Sigmoid colon (tissue), 6 donors: ENCODE measurements at regions not wholly inside any gene's neighbourhood (a gene's known extent, or its start where the extent isn't known, plus 50 kb on each side); places are given as distances from the start of the nearest gene placed in this dataset.

Experiments
- DNase-seq: peaks from one replicate; pipeline ENCODE4 v3.0.0-alpha.2; 2019
- H3K27ac ChIP-seq, 4 donors: fragments of 200-600 bp; sonication (generic); one replicate each; pipeline ENCODE4 v1.5.1; 2016 to 2019; ENCODE audit warnings: mild to moderate bottlenecking in 1 of 4
- H3K27me3 ChIP-seq, 3 donors: fragments of 200-600 bp; sonication (generic); one replicate each; pipeline ENCODE4 v1.5.1; 2019; ENCODE audit warnings: mild to moderate bottlenecking in 1 of 3
- H3K36me3 ChIP-seq, 4 donors: fragments of 200-600 bp; sonication (generic); one replicate each; pipeline ENCODE4 v1.5.1; 2016 to 2019
- H3K4me1 ChIP-seq, 4 donors: fragments of 200-600 bp; sonication (generic); one replicate each; pipeline ENCODE4 v1.5.1; 2017 to 2019
- H3K4me3 ChIP-seq, 4 donors: fragments of 200-600 bp; sonication (generic); one replicate each; pipeline ENCODE4 v1.5.1; 2017 to 2019; ENCODE audit warnings: mild to moderate bottlenecking in 2 of 4, moderate library complexity in 1 of 4
- H3K9me3 ChIP-seq, 4 donors: fragments of 200-600 bp in 3 of 4; sonication (generic) in 3 of 4; one replicate each; pipeline versions ENCODE4 v1.5.1 to v1.6.1; 2013 to 2019
- CTCF ChIP-seq, 4 experiments: fragments of 450-650 bp in 3 of 4; fragments of 200-600 bp in 1 of 4; IDR thresholded peaks; one replicate each; pipeline ENCODE4 v1.5.1; 2016 to 2019; ENCODE audit warnings: antibody characterized with exemption in 4 of 4, mild to moderate bottlenecking in 3 of 4, moderate library complexity in 2 of 4
- EP300 ChIP-seq, 4 donors: sonication (generic); formaldehyde crosslinking; IDR thresholded peaks; one replicate each; pipeline ENCODE4 v1.6.1; 2017; ENCODE audit warnings: antibody characterized with exemption in 4 of 4
- POLR2A ChIP-seq, 2 donors: fragments of 450-650 bp; IDR thresholded peaks; one replicate each; pipeline ENCODE4 v1.6.1; 2016; ENCODE audit warnings: antibody characterized with exemption in 2 of 2, mild to moderate bottlenecking in 2 of 2, moderate library complexity in 2 of 2
- POLR2AphosphoS5 ChIP-seq, 4 donors: sonication (generic); formaldehyde crosslinking; IDR thresholded peaks; one replicate each; pipeline ENCODE4 v1.6.1; 2017; ENCODE audit warnings: antibody characterized with exemption in 4 of 4
- WGBS, 2 donors: extraction: QIAGEN DNeasy Blood & Tissue Kit; methylation state at CpG; one replicate each; pipeline ENCODE4 v1.1.7; 2013; 5-methylcytosine and 5-hydroxymethylcytosine counted together
- intact Hi-C: fragments of 100-400 bp; cut with DNase I; formaldehyde crosslinking; loops from one replicate; pipeline ENCODE4 v1.15.1; 2023
- donor health status: healthy with polysubstance abuse.
- donor health status: healthy.

- no peak overlapping the region for H3K4me3 ChIP-seq
- H3K9me3 ChIP-seq, result no peaks in the 10 kb centered on the region
- no peak for TF ChIP-seq EP300 (IDR thresholded peaks at IDR 0.05)
- no peak for TF ChIP-seq POLR2AphosphoS5 (IDR thresholded peaks at IDR 0.05)
- TF ChIP-seq POLR2A (IDR thresholded peaks at IDR 0.05), result no peak
- no peak for TF ChIP-seq CTCF (IDR thresholded peaks at IDR 0.05)
- intact Hi-C loops, result no loop called here
- H3K27me3 ChIP-seq, result no peaks in the 10 kb centered on the region
- no peak for DNase-seq
- H3K36me3 ChIP-seq, result no peaks in the 10 kb centered on the region
- no peak overlapping the region for H3K27ac ChIP-seq
- H3K4me1 ChIP-seq, result peaks cover 0 to 18% (median 14%) of the 10 kb centered on the region in 4 donors
- 32 to 75% methylated on average over 7 of the region's 7 CpGs for WGBS, 2 donors
These were observed 63.9 kb upstream of the PICALM start for GRCh38 chr11:86132667-86133249.

- WGBS, 2 donors, result 32 to 73% methylated on average over 3 of the region's 3 CpGs
- no peak overlapping the region for H3K27ac ChIP-seq
- intact Hi-C loops, result no loop called here
- no peaks in the 10 kb centered on the region for H3K27me3 ChIP-seq
- no peak overlapping the region for H3K4me3 ChIP-seq
- DNase-seq, result no peak
- no peaks in the 10 kb centered on the region for H3K36me3 ChIP-seq
- peaks cover 0 to 1% (median 0%) of the 10 kb centered on the region in 4 donors for H3K4me1 ChIP-seq
- H3K9me3 ChIP-seq, result no peaks in the 10 kb centered on the region
- TF ChIP-seq CTCF (IDR thresholded peaks at IDR 0.05) (no peak), POLR2A (IDR thresholded peaks at IDR 0.05) (no peak), EP300 (IDR thresholded peaks at IDR 0.05) (no peak), POLR2AphosphoS5 (IDR thresholded peaks at IDR 0.05) (no peak)
These were observed 61.1 kb upstream of the PICALM start for GRCh38 chr11:86129740-86130540.

GRCh38 chr11:86128914-86129313, 60.0 kb upstream of the PICALM start:
- Histone ChIP-seq H3K27me3 (no peaks in the 10 kb centered on the region), H3K9me3 (no peaks in the 10 kb centered on the region), H3K4me1 (peaks cover 0 to 1% (median under 1%) of the 10 kb centered on the region in 4 donors), H3K27ac (no peak overlapping the region), H3K4me3 (no peak overlapping the region), H3K36me3 (no peaks in the 10 kb centered on the region)
- DNase-seq, result no peak
- WGBS, 2 donors, result 68 to 97% methylated on average over 2 of the region's 2 CpGs
- intact Hi-C loops, result no loop called here
- TF ChIP-seq CTCF (IDR thresholded peaks at IDR 0.05) (no peak), POLR2A (IDR thresholded peaks at IDR 0.05) (no peak), POLR2AphosphoS5 (IDR thresholded peaks at IDR 0.05) (no peak), EP300 (IDR thresholded peaks at IDR 0.05) (no peak)

GRCh38 chr11:86126862-86127261, 58.0 kb upstream of the PICALM start:
- Histone ChIP-seq H3K36me3 (no peaks in the 10 kb centered on the region), H3K9me3 (no peaks in the 10 kb centered on the region), H3K27ac (no peak overlapping the region), H3K27me3 (no peaks in the 10 kb centered on the region), H3K4me3 (no peak overlapping the region), H3K4me1 (peaks cover 0 to 13% (median 5%) of the 10 kb centered on the region in 4 donors)
- DNase-seq, result no peak
- intact Hi-C loops, result no loop called here
- TF ChIP-seq EP300 (IDR thresholded peaks at IDR 0.05) (no peak), CTCF (IDR thresholded peaks at IDR 0.05) (no peak), POLR2AphosphoS5 (IDR thresholded peaks at IDR 0.05) (no peak), POLR2A (IDR thresholded peaks at IDR 0.05) (no peak)
